Loucy (cell line): ENCODE measurements at regions not wholly inside any gene's neighbourhood (a gene's known extent, or its start where the extent isn't known, plus 50 kb on each side); places are given as distances from the start of the nearest gene placed in this dataset.

ENCODE experiments used
- H2AFZ ChIP-seq: fragments of 200-600 bp; sonication (generic); 2 replicates; pipeline ENCODE4 v1.6.0; 2016; ENCODE audit warnings: antibody characterized with exemption, mild to moderate bottlenecking, low read length, moderate library complexity
- H3F3A ChIP-seq: fragments of 200-600 bp; 2 replicates; pipeline ENCODE4 v1.6.0; 2016; ENCODE audit warnings: antibody characterized with exemption, low read depth, mild to moderate bottlenecking
- H3K27me3 ChIP-seq: fragments of 200-600 bp; sonication (generic); 2 replicates; pipeline ENCODE4 v1.6.1; 2014; ENCODE audit warnings: low read length, mild to moderate bottlenecking; ENCODE audit not compliant: insufficient read depth, poor library complexity, severe bottlenecking
- H3K36me3 ChIP-seq: fragments of 200-600 bp; sonication (generic); 2 replicates; pipeline ENCODE4 v1.6.1; 2016; ENCODE audit warnings: low read length; ENCODE audit not compliant: insufficient read depth
- H3K4me1 ChIP-seq: fragments of 200-600 bp; sonication (generic); 2 replicates; pipeline ENCODE4 v1.5.1; 2014; ENCODE audit warnings: low read length, mild to moderate bottlenecking; ENCODE audit not compliant: insufficient read depth, poor library complexity, severe bottlenecking
- H3K4me2 ChIP-seq: fragments of 200-600 bp; sonication (generic); 2 replicates; pipeline ENCODE4 v1.6.0; 2014; ENCODE audit warnings: antibody characterized with exemption, low read length, low read depth, mild to moderate bottlenecking; ENCODE audit not compliant: poor library complexity, severe bottlenecking
- H3K4me3 ChIP-seq: fragments of 200-600 bp; sonication (generic); 2 replicates; pipeline ENCODE4 v1.5.1; 2014; ENCODE audit warnings: low read length, mild to moderate bottlenecking, mixed read lengths; ENCODE audit not compliant: poor library complexity, severe bottlenecking
- H3K79me2 ChIP-seq: fragments of 200-600 bp; sonication (generic); 2 replicates; pipeline ENCODE4 v1.6.1; 2014; ENCODE audit warnings: low read length; ENCODE audit not compliant: insufficient read depth
- H3K9ac ChIP-seq: fragments of 200-600 bp; sonication (generic); 2 replicates; pipeline ENCODE4 v1.6.0; 2014; ENCODE audit warnings: mild to moderate bottlenecking, low read depth, low read length, moderate library complexity; ENCODE audit not compliant: poor library complexity, severe bottlenecking
- H3K9me2 ChIP-seq: fragments of 200-600 bp; sonication (generic); replicated peaks from 2 replicates; pipeline ENCODE4 v1.6.1; 2016; ENCODE audit warnings: low read depth, low read length, mixed read lengths
- H3K9me3 ChIP-seq: fragments of 200-600 bp; sonication (generic); 2 replicates; pipeline ENCODE4 v1.6.1; 2014; ENCODE audit warnings: mild to moderate bottlenecking, antibody characterized with exemption, low read length, low read depth; ENCODE audit not compliant: insufficient read depth
- H4K20me1 ChIP-seq: fragments of 200-600 bp; sonication (generic); 2 replicates; pipeline ENCODE4 v1.6.0; 2014; ENCODE audit warnings: antibody characterized with exemption, low read length, mild to moderate bottlenecking; ENCODE audit not compliant: insufficient read depth, poor library complexity, severe bottlenecking
- EZH2phosphoT487 ChIP-seq: fragments of 200-600 bp; IDR thresholded peaks from 2 replicates; pipeline ENCODE4 v1.6.1; 2018; ENCODE audit warnings: antibody characterized with exemption, mild to moderate bottlenecking, moderate library complexity, borderline replicate concordance
- TF ChIP-seq, protein P1 (sequence below): fragments of 200-600 bp; sonication (generic); conservative IDR thresholded peaks from 2 replicates; pipeline ENCODE4 v1.5.1; 2014; ENCODE audit warnings: mild to moderate bottlenecking, antibody characterized with exemption, low read length

GRCh38 chr3:127478922-127479321, 111.6 kb downstream of the TPRA1 start:
- H3K9me2 ChIP-seq, result no peaks in the 10 kb centered on the region
- H3K79me2 ChIP-seq, result no peaks in the 10 kb centered on the region
- H4K20me1 ChIP-seq, result no peaks in the 10 kb centered on the region
- no peaks in the 10 kb centered on the region for H3K27me3 ChIP-seq
- H3K9me3 ChIP-seq, result no peaks in the 10 kb centered on the region
- no peak overlapping the region for H2AFZ ChIP-seq
- no peaks in the 10 kb centered on the region for H3F3A ChIP-seq
- no peak overlapping the region for H3K4me2 ChIP-seq
- no peaks in the 10 kb centered on the region for H3K36me3 ChIP-seq
- H3K4me1 ChIP-seq, result no peaks in the 10 kb centered on the region
- H3K4me3 ChIP-seq, result no peak overlapping the region
- H3K9ac ChIP-seq, result no peak overlapping the region
- no peak for TF ChIP-seq EZH2phosphoT487
- TF ChIP-seq, protein P1, sequence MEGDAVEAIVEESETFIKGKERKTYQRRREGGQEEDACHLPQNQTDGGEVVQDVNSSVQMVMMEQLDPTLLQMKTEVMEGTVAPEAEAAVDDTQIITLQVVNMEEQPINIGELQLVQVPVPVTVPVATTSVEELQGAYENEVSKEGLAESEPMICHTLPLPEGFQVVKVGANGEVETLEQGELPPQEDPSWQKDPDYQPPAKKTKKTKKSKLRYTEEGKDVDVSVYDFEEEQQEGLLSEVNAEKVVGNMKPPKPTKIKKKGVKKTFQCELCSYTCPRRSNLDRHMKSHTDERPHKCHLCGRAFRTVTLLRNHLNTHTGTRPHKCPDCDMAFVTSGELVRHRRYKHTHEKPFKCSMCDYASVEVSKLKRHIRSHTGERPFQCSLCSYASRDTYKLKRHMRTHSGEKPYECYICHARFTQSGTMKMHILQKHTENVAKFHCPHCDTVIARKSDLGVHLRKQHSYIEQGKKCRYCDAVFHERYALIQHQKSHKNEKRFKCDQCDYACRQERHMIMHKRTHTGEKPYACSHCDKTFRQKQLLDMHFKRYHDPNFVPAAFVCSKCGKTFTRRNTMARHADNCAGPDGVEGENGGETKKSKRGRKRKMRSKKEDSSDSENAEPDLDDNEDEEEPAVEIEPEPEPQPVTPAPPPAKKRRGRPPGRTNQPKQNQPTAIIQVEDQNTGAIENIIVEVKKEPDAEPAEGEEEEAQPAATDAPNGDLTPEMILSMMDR, result no peak

- Histone ChIP-seq H3K4me1 (no peaks in the 10 kb centered on the region), H3K36me3 (no peaks in the 10 kb centered on the region)
- TF ChIP-seq, protein P1, result no peak
- TF ChIP-seq EZH2phosphoT487, result no peak
These were observed 113.1 kb downstream of the TPRA1 start for GRCh38 chr3:127477396-127477795.

GRCh38 chr3:127476936-127477335, 113.6 kb downstream of the TPRA1 start:
- Histone ChIP-seq H3K36me3 (no peaks in the 10 kb centered on the region), H3K9ac (no peak overlapping the region)

More at GRCh38 chr3:127477396-127477795, 113.1 kb downstream of the TPRA1 start:
- no peaks in the 10 kb centered on the region for H3K79me2 ChIP-seq
- H4K20me1 ChIP-seq, result no peaks in the 10 kb centered on the region
- H3K4me2 ChIP-seq, result no peak overlapping the region
- no peak overlapping the region for H3K9ac ChIP-seq
- no peaks in the 10 kb centered on the region for H3K9me3 ChIP-seq
- no peaks in the 10 kb centered on the region for H3K9me2 ChIP-seq
- H3K27me3 ChIP-seq, result no peaks in the 10 kb centered on the region
- no peak overlapping the region for H3K4me3 ChIP-seq
- H3F3A ChIP-seq, result no peaks in the 10 kb centered on the region
- no peak overlapping the region for H2AFZ ChIP-seq

More at GRCh38 chr3:127476936-127477335, 113.6 kb downstream of the TPRA1 start:
- Histone ChIP-seq H3K9me3 (no peaks in the 10 kb centered on the region), H3K4me3 (no peak overlapping the region), H3K4me1 (no peaks in the 10 kb centered on the region), H3K9me2 (no peaks in the 10 kb centered on the region), H3K79me2 (no peaks in the 10 kb centered on the region), H4K20me1 (no peaks in the 10 kb centered on the region), H3F3A (no peaks in the 10 kb centered on the region), H3K4me2 (no peak overlapping the region), H3K27me3 (no peaks in the 10 kb centered on the region), H2AFZ (no peak overlapping the region)
- no peak for TF ChIP-seq EZH2phosphoT487
- TF ChIP-seq, protein P1, result no peak
